H1 (cell line): ENCODE measurements at regions not wholly inside any gene's neighbourhood (a gene's known extent, or its start where the extent isn't known, plus 50 kb on each side); places are given as distances from the start of the nearest gene placed in this dataset.

ENCODE experiments used
- CTCF ChIA-PET: fragments of 300-600 bp; sonication (Branson Sonifier 250); formaldehyde crosslinking; loops from one replicate; lab custom pipeline; 2021; ENCODE audit not compliant: partially characterized antibody; lab: Charles Lee
- POLR2A ChIA-PET: fragments of 300-600 bp; sonication (Branson Sonifier 250); formaldehyde crosslinking; loops from one replicate; lab custom pipeline; 2021; ENCODE audit warnings: inconsistent platforms; ENCODE audit not compliant: partially characterized antibody; lab: Charles Lee
- DNase-seq, 2 experiments: peaks; one replicate each; pipeline versions ENCODE4 v3.0.0 to v3.0.0-alpha.2; 2010 to 2022; ENCODE audit warnings: low spot score in 2 of 2, low read depth in 1 of 2, mixed read lengths in 1 of 2
- FAIRE-seq: peaks from 2 replicates; lab custom pipeline; 2011; peaks lifted over from hg19 to GRCh38; lab: Jason Lieb, UNC
- H2AFZ ChIP-seq: 2 replicates; pipeline ENCODE4 v1.8.1; 2012; ENCODE audit warnings: low read length, inconsistent platforms
- H2AK5ac ChIP-seq: 2 replicates; pipeline ENCODE4 v1.6.1; 2013; ENCODE audit warnings: low read depth, low read length
- H2BK120ac ChIP-seq: replicated peaks from 2 replicates; pipeline ENCODE3; 2013; ENCODE audit warnings: low read depth, low read length, inconsistent platforms
- H2BK12ac ChIP-seq: 2 replicates; pipeline ENCODE4 v1.6.1; 2013; ENCODE audit warnings: low read depth, low read length
- H2BK15ac ChIP-seq: 2 replicates; pipeline ENCODE4 v1.6.1; 2013; ENCODE audit warnings: low read length
- H2BK20ac ChIP-seq: 2 replicates; pipeline ENCODE4 v1.6.1; 2013; ENCODE audit warnings: low read length
- H2BK5ac ChIP-seq: 2 replicates; pipeline ENCODE4 v1.6.1; 2013; ENCODE audit warnings: low read depth, low read length
- H3K14ac ChIP-seq: 2 replicates; pipeline ENCODE4 v1.6.1; 2013; ENCODE audit warnings: inconsistent platforms; ENCODE audit not compliant: insufficient read length
- H3K18ac ChIP-seq: 2 replicates; pipeline ENCODE4 v1.6.1; 2013; ENCODE audit warnings: low read length; ENCODE audit errors: extremely low read depth
- H3K23ac ChIP-seq: 2 replicates; pipeline ENCODE4 v1.6.1; 2013; ENCODE audit warnings: inconsistent platforms; ENCODE audit not compliant: insufficient read length
- H3K23me2 ChIP-seq: 2 replicates; pipeline ENCODE4 v1.6.1; 2013; ENCODE audit warnings: low read depth, low read length
- H3K27ac ChIP-seq: 2 replicates; pipeline ENCODE4 v1.6.1; 2011; ENCODE audit warnings: low read depth, low read length, inconsistent platforms
- H3K27me3 ChIP-seq, 4 experiments: replicated peaks in 1 of 4; 1 replicate in 1 of 4; 2 replicates in 3 of 4; pipeline versions ENCODE4 v1.6.1 to v1.8.1; 2011 to 2013; ENCODE audit warnings: low read length in 3 of 4, mild to moderate bottlenecking in 3 of 4, inconsistent platforms in 2 of 4, mixed read lengths in 2 of 4, moderate library complexity in 1 of 4; ENCODE audit not compliant: control insufficient read depth in 3 of 4, insufficient read depth in 3 of 4; ENCODE audit errors: extremely low read depth in 1 of 4
- H3K36me3 ChIP-seq, 4 experiments: 2 replicates each; pipeline versions ENCODE4 v1.6.1 to v1.8.1; 2011 to 2013; ENCODE audit warnings: mild to moderate bottlenecking in 4 of 4, low read length in 3 of 4, moderate library complexity in 2 of 4, control low read depth in 1 of 4, inconsistent platforms in 1 of 4; ENCODE audit not compliant: insufficient read depth in 4 of 4, control insufficient read depth in 2 of 4
- H3K4ac ChIP-seq: replicated peaks from 2 replicates; pipeline ENCODE3; 2013; ENCODE audit warnings: low read length, low read depth, mixed read lengths, inconsistent platforms; ENCODE audit not compliant: insufficient read length
- H3K4me1 ChIP-seq, 4 experiments: replicated peaks in 1 of 4; 1 replicate in 1 of 4; 2 replicates in 3 of 4; pipeline versions ENCODE4 v1.6.1 to v1.8.1; 2011 to 2013; ENCODE audit warnings: low read length in 3 of 4, inconsistent platforms in 2 of 4, mixed read lengths in 1 of 4; ENCODE audit not compliant: insufficient read depth in 4 of 4, control insufficient read depth in 3 of 4
- H3K4me2 ChIP-seq, 2 experiments: 2 replicates each; pipeline versions ENCODE4 v1.6.1 to v1.8.1; 2011 to 2013; ENCODE audit warnings: low read depth in 2 of 2, low read length in 2 of 2, control low read depth in 1 of 2, inconsistent platforms in 1 of 2, mild to moderate bottlenecking in 1 of 2; ENCODE audit not compliant: insufficient read depth in 1 of 2
- H3K4me3 ChIP-seq, 4 experiments: fragments of 200-600, 300-600 bp in 1 of 4; sonication (generic), shearing (Covaris generic), sonication (Bioruptor Twin) in 1 of 4; 2 replicates each; pipeline versions ENCODE4 v1.5.1 to v1.8.1; 2011 to 2016; ENCODE audit warnings: low read length in 4 of 4, low read depth in 3 of 4, control low read depth in 2 of 4, inconsistent platforms in 2 of 4, mild to moderate bottlenecking in 2 of 4, mixed read lengths in 1 of 4, moderate library complexity in 1 of 4; ENCODE audit not compliant: insufficient read depth in 2 of 4; ENCODE audit errors: extremely low read depth in 1 of 4
- H3K56ac ChIP-seq: replicated peaks from 2 replicates; pipeline ENCODE3; 2013; ENCODE audit warnings: low read depth, mild to moderate bottlenecking, mixed read lengths, low read length, inconsistent platforms; ENCODE audit not compliant: insufficient read length
- H3K79me1 ChIP-seq: 2 replicates; pipeline ENCODE4 v1.6.1; 2013; ENCODE audit warnings: low read depth, low read length, control low read depth
- H3K79me2 ChIP-seq, 2 experiments: 2 replicates each; pipeline versions ENCODE4 v1.6.1 to v1.8.1; 2012 to 2013; ENCODE audit warnings: low read length in 2 of 2, mild to moderate bottlenecking in 2 of 2, inconsistent platforms in 1 of 2; ENCODE audit not compliant: insufficient read depth in 2 of 2, control insufficient read depth in 1 of 2
- H3K9ac ChIP-seq, 4 experiments: replicated peaks in 1 of 4; 1 replicate in 1 of 4; 2 replicates in 3 of 4; pipeline versions ENCODE4 v1.6.1 to v1.8.1; 2011 to 2013; ENCODE audit warnings: low read depth in 3 of 4, low read length in 3 of 4, control low read depth in 2 of 4, mild to moderate bottlenecking in 2 of 4, moderate library complexity in 2 of 4, inconsistent platforms in 1 of 4; ENCODE audit errors: extremely low read depth in 1 of 4
- H3K9me3 ChIP-seq, 2 experiments: 2 replicates each; pipeline versions ENCODE4 v1.6.1 to v1.8.1; 2012 to 2013; ENCODE audit warnings: mild to moderate bottlenecking in 2 of 2, moderate library complexity in 2 of 2, control low read depth in 1 of 2, inconsistent platforms in 1 of 2, low read depth in 1 of 2, low read length in 1 of 2, mixed read lengths in 1 of 2; ENCODE audit not compliant: insufficient read depth in 2 of 2
- H4K20me1 ChIP-seq, 2 experiments: replicated peaks in 1 of 2; 2 replicates each; pipeline versions ENCODE3 to v1.8.1; 2011 to 2013; ENCODE audit warnings: inconsistent platforms in 2 of 2, low read length in 2 of 2, mild to moderate bottlenecking in 1 of 2; ENCODE audit not compliant: insufficient read depth in 2 of 2, control insufficient read depth in 1 of 2
- H4K5ac ChIP-seq: 2 replicates; pipeline ENCODE4 v1.6.1; 2013; ENCODE audit warnings: low read length, low read depth, mixed read lengths, inconsistent platforms; ENCODE audit not compliant: insufficient read length
- H4K8ac ChIP-seq: 2 replicates; pipeline ENCODE4 v1.8.0; 2013; ENCODE audit warnings: mild to moderate bottlenecking, moderate library complexity, low read length, inconsistent platforms; ENCODE audit not compliant: insufficient read depth; ENCODE audit errors: extremely low read depth
- H4K91ac ChIP-seq: replicated peaks from 2 replicates; pipeline ENCODE3; 2013; ENCODE audit warnings: low read length, mixed read lengths, inconsistent platforms; ENCODE audit not compliant: insufficient read length
- YY1 ChIP-seq: IDR thresholded peaks from 2 replicates; pipeline ENCODE4 v1.6.1; 2011; ENCODE audit warnings: low read depth, mild to moderate bottlenecking, low read length
- WGBS, 2 experiments: shearing (Covaris generic) in 1 of 2; methylation state at CpG; one replicate each; pipeline versions ENCODE4 v1.1.6 to v1.1.7; 2013 to 2015; ENCODE audit warnings: low lambda C conversion rate in 2 of 2, mixed read lengths in 2 of 2, inconsistent platforms in 1 of 2, low coverage in 1 of 2, missing lambda C conversion rate in 1 of 2; ENCODE audit not compliant: insufficient replicate concordance in 2 of 2, insufficient coverage in 1 of 2, insufficient read length in 1 of 2; ENCODE audit errors: extremely low coverage in 1 of 2, missing lambda C conversion rate in 1 of 2; 5-methylcytosine and 5-hydroxymethylcytosine counted together

DNA sequence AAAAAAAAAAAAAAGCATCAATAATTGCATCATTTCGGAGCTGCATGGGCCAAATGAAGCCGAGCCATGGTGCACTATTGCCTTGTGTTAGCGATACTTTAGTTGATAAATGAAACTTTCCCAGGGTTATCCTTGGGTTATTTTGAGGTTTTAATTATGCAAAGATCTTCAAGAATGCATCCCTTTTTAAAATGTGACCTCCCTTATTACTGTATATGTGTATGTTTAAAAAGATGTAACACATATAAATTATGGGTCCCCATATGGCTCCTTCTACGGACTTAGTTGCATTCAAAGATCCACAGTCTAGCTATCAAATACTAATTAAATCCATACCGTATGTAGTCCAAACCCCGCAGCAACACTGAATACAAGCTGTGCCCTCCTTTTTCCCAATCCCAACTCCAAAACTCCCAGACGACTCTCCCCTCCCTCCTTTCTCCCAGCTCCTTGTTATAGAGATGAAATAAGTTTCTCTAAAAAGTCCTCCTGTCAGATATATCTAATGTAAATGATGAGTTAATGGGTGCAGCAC lies 129.3 kb upstream of the MAP1LC3B2 start:
- CTCF ChIA-PET = interaction anchor here (0.6 to 1.4 kb wide), 6 partner anchors 23 to 232 kb away, joined by 3 to 4 read pairs (median 3); no protein-coding TSS in a partner anchor
- 91% methylated on average over 7 of the region's 7 CpGs; no CpG with 5 or more reads in 1 of the 2 experiments for WGBS, 2 experiments
- TF ChIP-seq YY1 = no peak

More for the DNA sequence above, 129.3 kb upstream of the MAP1LC3B2 start:
- H3K9ac ChIP-seq = no peak overlapping the region
- no peak overlapping the region for H3K27ac ChIP-seq
- H3K4ac ChIP-seq = no peak overlapping the region
- H3K23me2 ChIP-seq = peaks cover 4% of the 10 kb centered on the region
- POLR2A ChIA-PET = interaction anchor here (0.7 kb wide), 1 partner anchor 28 kb away, joined by 3 read pairs; no protein-coding TSS in a partner anchor
- peaks cover 9 to 27% (median 20%) of the 10 kb centered on the region in 4 experiments for H3K4me1 ChIP-seq
- H2AK5ac ChIP-seq = no peak overlapping the region
- no peak overlapping the region for H3K56ac ChIP-seq
- no peak overlapping the region for H2AFZ ChIP-seq
- H3K4me2 ChIP-seq = no peak overlapping the region
- no peak overlapping the region for H4K8ac ChIP-seq
- H2BK20ac ChIP-seq = no peak overlapping the region
- H3K23ac ChIP-seq = no peak overlapping the region
- H3K14ac ChIP-seq = no peak overlapping the region
- no peak overlapping the region for H2BK15ac ChIP-seq
- H4K91ac ChIP-seq = no peak overlapping the region
- no peaks in the 10 kb centered on the region for H3K79me2 ChIP-seq
- FAIRE-seq = no peak
- no peak overlapping the region for H3K4me3 ChIP-seq
- H3K79me1 ChIP-seq = no peaks in the 10 kb centered on the region
- H2BK120ac ChIP-seq = no peak overlapping the region
- H3K9me3 ChIP-seq = 0 out of 4 replicates have a peak, but pooled peaks cover 0 to 4% of the 10 kb centered on the region in 2 experiments
- no peaks in the 10 kb centered on the region for H3K36me3 ChIP-seq
- DNase-seq = no peak
- no peak overlapping the region for H2BK12ac ChIP-seq
- H4K5ac ChIP-seq = no peak overlapping the region
- no peaks in the 10 kb centered on the region for H4K20me1 ChIP-seq
- H3K18ac ChIP-seq = no peak overlapping the region; the same call in 1 of the 2 replicates
- H2BK5ac ChIP-seq = no peak overlapping the region
- peaks cover 0 to 4% (median 0%) of the 10 kb centered on the region in 4 experiments; a peak in 1 of 7 replicates for H3K27me3 ChIP-seq
